Mammary epithelial cell (primary cell): ENCODE measurements at regions not wholly inside any gene's neighbourhood (a gene's known extent, or its start where the extent isn't known, plus 50 kb on each side); places are given as distances from the start of the nearest gene placed in this dataset.

Experiments used
- CTCF ChIP-seq, 2 donors: IDR thresholded peaks in 1 of 2; conservative IDR thresholded peaks in 1 of 2; 2 replicates each; pipeline ENCODE4 v1.5.1; 2011 to 2012; ENCODE audit warnings: inconsistent platforms in 2 of 2, low read length in 2 of 2, mild to moderate bottlenecking in 2 of 2, control low read depth in 1 of 2, low read depth in 1 of 2; ENCODE audit not compliant: insufficient read depth in 1 of 2; ENCODE audit errors: extremely low read depth in 1 of 2
- EZH2 ChIP-seq: IDR thresholded peaks from 2 replicates; pipeline ENCODE4 v1.6.1; 2012; ENCODE audit warnings: low read length, inconsistent platforms, borderline replicate concordance

GRCh38 chr14:66196670-66197069 is 289.5 kb upstream of the CCDC196 start:
- TF ChIP-seq CTCF (conservative IDR thresholded peaks at IDR 0.05 in 1 of 2, IDR thresholded peaks at IDR 0.05 in 1 of 2; ENCODE audit: extremely low read depth in 1 of 2, insufficient read depth in 1 of 2, low read depth in 1 of 2, low read length in 2 of 2) (no peak), EZH2 (no peak)
